ENCODE measurements at regions not wholly inside any gene's neighbourhood (a gene's known extent, or its start where the extent isn't known, plus 50 kb on each side); places are given as distances from the start of the nearest gene placed in this dataset.

- DNase-seq (ENCODE audit: extremely low read depth in 1 of 4, low spot score in 3 of 4), result no peak
- FAIRE-seq, result peak; percentile 11
- no peaks in the 10 kb centered on the region for H3K9me1 ChIP-seq (ENCODE audit: control insufficient read depth, insufficient read depth, low read length)
- H3K9ac ChIP-seq (ENCODE audit: insufficient read depth in 1 of 2, low read depth in 2 of 2, low read length in 2 of 2), result no peak overlapping the region
- no peak overlapping the region for H3K27ac ChIP-seq (ENCODE audit: extremely low read depth, low read depth, low read length)
- no peak for TF ChIP-seq MYNN (IDR thresholded peaks at IDR 0.05)
- no peak for TF ChIP-seq MYNN (CRISPR knock-in tag; IDR thresholded peaks at IDR 0.05)
- no peak for TF ChIP-seq POLR2G (IDR thresholded peaks at IDR 0.05; ENCODE audit: low read depth, low read length)
- no peak for TF ChIP-seq SRSF3 (IDR thresholded peaks at IDR 0.05; ENCODE audit: insufficient read depth, low read length)
- no peak for TF ChIP-seq GMEB1 (CRISPR knock-in tag; IDR thresholded peaks at IDR 0.05)
- no peak for TF ChIP-seq RAD21 (CRISPR knock-in tag; conservative IDR thresholded peaks at IDR 0.05 in 1 of 2, IDR thresholded peaks at IDR 0.05 in 1 of 2)
- no peak for TF ChIP-seq NCOR1 (IDR thresholded peaks at IDR 0.05)
- TF ChIP-seq ZNF175 (CRISPR knock-in tag; IDR thresholded peaks at IDR 0.05; ENCODE audit: low read depth), result no peak
- no peak for TF ChIP-seq CHD4 (IDR thresholded peaks at IDR 0.05; ENCODE audit: insufficient read depth, insufficient replicate concordance, low read depth, low read length, poor library complexity, severe bottlenecking)
- TF ChIP-seq ZFP91 (CRISPR knock-in tag; IDR thresholded peaks at IDR 0.05), result no peak
- TF ChIP-seq MTA3 (IDR thresholded peaks at IDR 0.05; ENCODE audit: borderline replicate concordance), result no peak
- no peak for TF ChIP-seq SFPQ (IDR thresholded peaks at IDR 0.05; ENCODE audit: low read depth, low read length)
- no peak overlapping the region for H2AFZ ChIP-seq (ENCODE audit: low read depth, low read length)
- in situ Hi-C loops (cut with MboI), result no loop called here
- BruUV-seq (replicated peaks), result no TSS peak
- no peaks in the 10 kb centered on the region for H3K9me3 ChIP-seq (replicated peaks; ENCODE audit: control insufficient read depth, insufficient read depth, low read depth, low read length)
- no peaks in the 10 kb centered on the region for H3K4me1 ChIP-seq (replicated peaks in 1 of 2; ENCODE audit: control insufficient read depth in 2 of 2, insufficient read depth in 2 of 2, low read length in 2 of 2)
- no peaks in the 10 kb centered on the region for H3K79me2 ChIP-seq (ENCODE audit: control insufficient read depth, insufficient read depth, low read length)
- H3K36me3 ChIP-seq (ENCODE audit: control insufficient read depth, insufficient read depth, low read length), result no peaks in the 10 kb centered on the region
- 0% methylated on average over 2 of the region's 2 CpGs for WGBS (ENCODE audit: insufficient coverage, low coverage, missing lambda C conversion rate)
- POLR2A ChIA-PET, result interaction anchor here (0.6 kb wide), 1 partner anchor 53 kb away, joined by 4 read pairs; no protein-coding TSS in a partner anchor
- intact Hi-C loops (cut with micrococcal nuclease), result no loop called here
- no peak overlapping the region for H3K4me3 ChIP-seq
- CTCF ChIA-PET (ENCODE audit: low intra/inter-chr PET ratio), result no interaction called here
- peaks cover 0 to 10% of the 10 kb centered on the region in 2 experiments; a peak in 2 of 5 replicates for H3K27me3 ChIP-seq (ENCODE audit: control insufficient read depth in 2 of 2, insufficient read depth in 2 of 2, low read length in 2 of 2)
- H4K20me1 ChIP-seq (replicated peaks; ENCODE audit: control insufficient read depth, insufficient read depth, low read length), result no peaks in the 10 kb centered on the region
- no peak overlapping the region for H3K4me2 ChIP-seq (ENCODE audit: insufficient read depth, low read length)
- no peak for ATAC-seq
Measured at GRCh38 chr10:44814929-44815328, 96.2 kb upstream of the TMEM72 start.

Data from K562 (cell line).